Heart left ventricle (tissue), 13 donors: ENCODE measurements at regions not wholly inside any gene's neighbourhood (a gene's known extent, or its start where the extent isn't known, plus 50 kb on each side); places are given as distances from the start of the nearest gene placed in this dataset.

Experiments
- CTCF ChIP-seq, 12 donors: fragments of 200-600 bp; sonication (generic) in 4 of 12; IDR thresholded peaks; one replicate each; pipeline versions ENCODE4 v1.5.0 to v1.8.0; 2018 to 2022; ENCODE audit warnings: antibody characterized with exemption in 12 of 12, mild to moderate bottlenecking in 5 of 12
- POLR2A ChIP-seq, 2 donors: fragments of 450-650 bp; IDR thresholded peaks; one replicate each; pipeline ENCODE4 v1.6.1; 2017; ENCODE audit warnings: antibody characterized with exemption in 2 of 2, mild to moderate bottlenecking in 2 of 2, moderate library complexity in 2 of 2
- donor health status: ischemic (EF 13 %, LVEDD 7.1; RV severe dilation, severe dysfunction).
- donor health status: DM: no; HTN: yes; CAD: no.
- donor health status: DM: no; HTN: no; CAD: no.
- donor health status: ischemic (EF 25% LVEDD 6.9; RV normal size, moderate dysfunction).
- donor health status: ischemic (EF 25% LVEDD 5.7; RV mildly dilated, moderate dysfunction).
- donor health status: ischemic (EF 35%, LVEDD 5.7; RV mildly dilated, moderate dysfunction).
- donor health status: nonischemic (EF 11% LVEDD 7.7; RV severe dilation, severe dysfunction).
- donor health status: DM: yes; HTN: yes; CAD: no.
- donor health status: PGD.
- donor health status: ischemic (EF 29% LVEDD 5.4; RV normal size, mild dysfunction).
- donor health status: nonischemic (EF 23%, LVEDD 6.1; RV moderate dilation, normal function).

GRCh38 chr7:101746314-101746713, 71.1 kb upstream of the CUX1 start:
- TF ChIP-seq CTCF (IDR thresholded peaks at IDR 0.05) = no peak
- TF ChIP-seq POLR2A (IDR thresholded peaks at IDR 0.05) = no peak
